ENCODE measurements at regions not wholly inside any gene's neighbourhood (a gene's known extent, or its start where the extent isn't known, plus 50 kb on each side); places are given as distances from the start of the nearest gene placed in this dataset.

- TF ChIP-seq, protein P1, sequence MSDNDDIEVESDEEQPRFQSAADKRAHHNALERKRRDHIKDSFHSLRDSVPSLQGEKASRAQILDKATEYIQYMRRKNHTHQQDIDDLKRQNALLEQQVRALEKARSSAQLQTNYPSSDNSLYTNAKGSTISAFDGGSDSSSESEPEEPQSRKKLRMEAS (IDR thresholded peaks at IDR 0.05; ENCODE audit: low read depth, low read length): no peak
- TF ChIP-seq, protein P2, sequence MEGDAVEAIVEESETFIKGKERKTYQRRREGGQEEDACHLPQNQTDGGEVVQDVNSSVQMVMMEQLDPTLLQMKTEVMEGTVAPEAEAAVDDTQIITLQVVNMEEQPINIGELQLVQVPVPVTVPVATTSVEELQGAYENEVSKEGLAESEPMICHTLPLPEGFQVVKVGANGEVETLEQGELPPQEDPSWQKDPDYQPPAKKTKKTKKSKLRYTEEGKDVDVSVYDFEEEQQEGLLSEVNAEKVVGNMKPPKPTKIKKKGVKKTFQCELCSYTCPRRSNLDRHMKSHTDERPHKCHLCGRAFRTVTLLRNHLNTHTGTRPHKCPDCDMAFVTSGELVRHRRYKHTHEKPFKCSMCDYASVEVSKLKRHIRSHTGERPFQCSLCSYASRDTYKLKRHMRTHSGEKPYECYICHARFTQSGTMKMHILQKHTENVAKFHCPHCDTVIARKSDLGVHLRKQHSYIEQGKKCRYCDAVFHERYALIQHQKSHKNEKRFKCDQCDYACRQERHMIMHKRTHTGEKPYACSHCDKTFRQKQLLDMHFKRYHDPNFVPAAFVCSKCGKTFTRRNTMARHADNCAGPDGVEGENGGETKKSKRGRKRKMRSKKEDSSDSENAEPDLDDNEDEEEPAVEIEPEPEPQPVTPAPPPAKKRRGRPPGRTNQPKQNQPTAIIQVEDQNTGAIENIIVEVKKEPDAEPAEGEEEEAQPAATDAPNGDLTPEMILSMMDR (IDR thresholded peaks at IDR 0.05; ENCODE audit: low read depth, low read length): no peak
- no peak for TF ChIP-seq POLR2A (IDR thresholded peaks at IDR 0.05; ENCODE audit: extremely low read depth, insufficient read length)
- no peak for TF ChIP-seq MYC (IDR thresholded peaks at IDR 0.05; ENCODE audit: low read depth, low read length)
- H3K4me3 ChIP-seq (ENCODE audit: low read depth, low read length): no peak overlapping the region
- DNase-seq (ENCODE audit: low read depth): no peak
Observed at GRCh38 chr18:64639536-64639935, 490.6 kb upstream of the LINC00305 start.

- no peak for DNase-seq (ENCODE audit: low read depth)
- no peak overlapping the region for H3K4me3 ChIP-seq (ENCODE audit: low read depth, low read length)
- TF ChIP-seq, protein P1 (IDR thresholded peaks at IDR 0.05; ENCODE audit: low read depth, low read length): no peak
Observed at GRCh38 chr18:64620971-64621560, 472.2 kb upstream of the LINC00305 start.

DNA sequence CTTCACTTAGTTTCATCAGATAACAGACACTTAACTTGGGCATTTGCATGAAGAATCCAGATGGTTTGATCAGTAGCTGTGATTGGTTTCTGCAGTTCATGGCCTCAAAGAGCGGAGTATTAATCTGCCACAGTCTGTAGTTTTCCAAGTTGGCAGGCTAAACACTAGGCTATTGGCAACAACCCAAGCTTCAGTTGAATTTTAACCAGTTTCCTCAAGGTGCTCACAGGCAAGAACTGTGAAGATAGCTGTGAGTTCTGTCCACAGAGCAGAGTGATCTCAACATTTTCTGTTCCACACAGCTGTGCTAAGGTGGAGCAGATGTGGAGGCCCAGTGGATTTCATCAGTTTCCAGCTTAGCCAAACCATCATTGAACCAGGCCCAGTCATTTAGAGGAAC, 469.5 kb upstream of the LINC00305 start:
- no peak overlapping the region for H3K4me3 ChIP-seq (ENCODE audit: low read depth, low read length)
- TF ChIP-seq, protein P2 (IDR thresholded peaks at IDR 0.05; ENCODE audit: low read depth, low read length): no peak
- TF ChIP-seq POLR2A (IDR thresholded peaks at IDR 0.05; ENCODE audit: extremely low read depth, insufficient read length) (no peak), MYC (IDR thresholded peaks at IDR 0.05; ENCODE audit: low read depth, low read length) (no peak)
- TF ChIP-seq, protein P1 (IDR thresholded peaks at IDR 0.05; ENCODE audit: low read depth, low read length): no peak
- DNase-seq (ENCODE audit: low read depth): no peak

DNA sequence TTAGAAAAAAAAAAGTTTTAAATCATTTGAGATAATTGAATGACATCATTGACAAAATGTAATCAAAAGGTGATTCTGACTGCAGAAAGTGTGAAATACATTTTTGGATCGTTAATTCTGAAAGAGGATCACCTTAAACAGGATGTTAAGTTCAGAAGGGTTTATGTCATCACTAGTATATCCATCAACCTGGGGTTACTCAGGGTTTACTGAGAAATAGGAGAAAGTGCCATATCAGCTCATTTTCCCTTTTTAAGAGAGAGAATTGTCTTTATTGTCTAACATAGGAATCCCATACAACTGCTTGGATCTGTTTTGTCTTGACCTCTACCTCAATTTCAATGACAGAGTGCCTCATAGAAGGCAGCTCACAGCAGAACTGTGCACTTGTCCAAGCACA, 466.1 kb upstream of the LINC00305 start:
- no peak overlapping the region for H3K4me3 ChIP-seq (ENCODE audit: low read depth, low read length)
- TF ChIP-seq POLR2A (IDR thresholded peaks at IDR 0.05; ENCODE audit: extremely low read depth, insufficient read length): no peak
- TF ChIP-seq, protein P2 (IDR thresholded peaks at IDR 0.05; ENCODE audit: low read depth, low read length): no peak
- TF ChIP-seq, protein P1 (IDR thresholded peaks at IDR 0.05; ENCODE audit: low read depth, low read length): no peak
- no peak for TF ChIP-seq MYC (IDR thresholded peaks at IDR 0.05; ENCODE audit: low read depth, low read length)
- DNase-seq (ENCODE audit: low read depth): no peak

DNA sequence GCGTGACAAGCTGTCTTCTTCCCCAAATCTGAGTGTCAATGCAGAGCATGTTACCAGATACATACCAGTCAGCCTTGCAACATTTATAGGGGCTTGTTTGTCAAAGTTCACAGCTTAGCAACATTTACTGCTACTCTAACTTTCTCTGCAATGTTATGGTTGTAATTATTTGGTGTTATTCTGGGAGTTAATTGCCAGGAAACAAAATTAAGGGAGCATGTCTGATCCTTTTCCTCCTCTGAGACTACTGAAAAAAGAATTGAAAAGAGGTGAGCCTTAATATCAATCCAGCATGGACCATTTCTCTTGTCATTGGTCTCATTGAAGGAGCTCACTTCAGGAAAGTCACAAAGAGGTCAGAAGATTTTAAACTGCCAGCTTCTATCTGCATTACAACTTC, 465.6 kb upstream of the LINC00305 start:
- TF ChIP-seq, protein P1 (IDR thresholded peaks at IDR 0.05; ENCODE audit: low read depth, low read length): no peak
- TF ChIP-seq POLR2A (IDR thresholded peaks at IDR 0.05; ENCODE audit: extremely low read depth, insufficient read length) (no peak), MYC (IDR thresholded peaks at IDR 0.05; ENCODE audit: low read depth, low read length) (no peak)
- TF ChIP-seq, protein P2 (IDR thresholded peaks at IDR 0.05; ENCODE audit: low read depth, low read length): no peak
- H3K4me3 ChIP-seq (ENCODE audit: low read depth, low read length): no peak overlapping the region
- no peak for DNase-seq (ENCODE audit: low read depth)

DNA sequence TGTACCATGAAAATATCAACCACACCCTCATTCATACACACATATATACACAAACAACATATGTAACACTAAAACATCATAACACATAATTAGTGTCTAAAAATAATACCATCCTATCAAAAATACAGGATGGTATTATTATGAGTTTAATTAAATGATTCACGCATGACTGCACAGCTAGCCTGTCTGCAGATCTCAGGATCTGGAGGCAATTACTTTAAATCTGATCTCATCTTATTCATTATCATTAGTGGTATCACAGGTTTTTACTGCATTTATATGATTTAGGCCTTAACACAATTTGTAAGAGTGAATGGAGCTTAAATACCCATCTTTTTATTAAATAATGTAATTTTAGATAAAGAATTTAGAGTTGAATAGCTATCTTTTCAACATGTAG, 443.4 kb upstream of the LINC00305 start:
- H3K4me3 ChIP-seq (ENCODE audit: low read depth, low read length): no peak overlapping the region
- DNase-seq (ENCODE audit: low read depth): no peak
- TF ChIP-seq POLR2A (IDR thresholded peaks at IDR 0.05; ENCODE audit: extremely low read depth, insufficient read length) (no peak), MYC (IDR thresholded peaks at IDR 0.05; ENCODE audit: low read depth, low read length) (no peak)
- TF ChIP-seq, protein P1 (IDR thresholded peaks at IDR 0.05; ENCODE audit: low read depth, low read length): no peak
- TF ChIP-seq, protein P2 (IDR thresholded peaks at IDR 0.05; ENCODE audit: low read depth, low read length): no peak
